ENCODE measurements at regions not wholly inside any gene's neighbourhood (a gene's known extent, or its start where the extent isn't known, plus 50 kb on each side); places are given as distances from the start of the nearest gene placed in this dataset.

DNA sequence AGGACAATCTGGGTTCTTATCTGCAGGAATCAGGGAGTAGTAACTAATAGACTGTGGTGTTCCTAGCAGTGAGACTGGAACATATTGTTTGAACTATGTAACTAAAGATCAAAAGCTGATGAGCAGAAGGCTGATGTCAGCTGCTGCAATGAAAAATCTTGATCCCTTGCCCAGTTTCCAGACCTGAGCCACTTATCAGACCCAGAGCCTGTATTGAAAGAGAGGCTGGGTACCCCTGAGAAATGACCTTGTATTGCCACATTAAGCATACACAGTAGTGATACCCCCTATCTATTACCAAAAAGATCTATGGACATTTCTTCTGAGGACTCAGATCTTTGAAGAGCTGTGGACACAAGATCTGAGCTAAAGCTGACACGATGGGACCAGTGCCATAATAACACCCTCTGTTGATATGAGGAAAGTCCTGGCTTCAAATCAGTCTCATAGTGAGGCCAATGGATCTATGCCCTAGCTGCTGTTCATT, 178.0 kb upstream of the GALNT2 start:
- Histone ChIP-seq H3K4me3 (no peak overlapping the region), H3K27ac (no peak overlapping the region; a peak in 1 of 6 replicates), H3K4me2 (no peak overlapping the region), H3K4me1 (no peaks in the 10 kb centered on the region), H3K9me3 (no peaks in the 10 kb centered on the region; the same call in 2 of the 3 replicates)
- DNase-seq (ENCODE audit: low read depth in 1 of 2, low spot score in 1 of 2) (no peak), ATAC-seq (no peak), FAIRE-seq (no peak)
- WGBS (ENCODE audit: missing lambda C conversion rate): 5% methylated on average over 1 of the region's 1 CpG
- ChIA-PET POLR2A (no interaction called here), CTCF (no interaction called here)
- TF ChIP-seq, protein P1, sequence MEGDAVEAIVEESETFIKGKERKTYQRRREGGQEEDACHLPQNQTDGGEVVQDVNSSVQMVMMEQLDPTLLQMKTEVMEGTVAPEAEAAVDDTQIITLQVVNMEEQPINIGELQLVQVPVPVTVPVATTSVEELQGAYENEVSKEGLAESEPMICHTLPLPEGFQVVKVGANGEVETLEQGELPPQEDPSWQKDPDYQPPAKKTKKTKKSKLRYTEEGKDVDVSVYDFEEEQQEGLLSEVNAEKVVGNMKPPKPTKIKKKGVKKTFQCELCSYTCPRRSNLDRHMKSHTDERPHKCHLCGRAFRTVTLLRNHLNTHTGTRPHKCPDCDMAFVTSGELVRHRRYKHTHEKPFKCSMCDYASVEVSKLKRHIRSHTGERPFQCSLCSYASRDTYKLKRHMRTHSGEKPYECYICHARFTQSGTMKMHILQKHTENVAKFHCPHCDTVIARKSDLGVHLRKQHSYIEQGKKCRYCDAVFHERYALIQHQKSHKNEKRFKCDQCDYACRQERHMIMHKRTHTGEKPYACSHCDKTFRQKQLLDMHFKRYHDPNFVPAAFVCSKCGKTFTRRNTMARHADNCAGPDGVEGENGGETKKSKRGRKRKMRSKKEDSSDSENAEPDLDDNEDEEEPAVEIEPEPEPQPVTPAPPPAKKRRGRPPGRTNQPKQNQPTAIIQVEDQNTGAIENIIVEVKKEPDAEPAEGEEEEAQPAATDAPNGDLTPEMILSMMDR (IDR thresholded peaks at IDR 0.05): no peak
- TF ChIP-seq, protein P2, sequence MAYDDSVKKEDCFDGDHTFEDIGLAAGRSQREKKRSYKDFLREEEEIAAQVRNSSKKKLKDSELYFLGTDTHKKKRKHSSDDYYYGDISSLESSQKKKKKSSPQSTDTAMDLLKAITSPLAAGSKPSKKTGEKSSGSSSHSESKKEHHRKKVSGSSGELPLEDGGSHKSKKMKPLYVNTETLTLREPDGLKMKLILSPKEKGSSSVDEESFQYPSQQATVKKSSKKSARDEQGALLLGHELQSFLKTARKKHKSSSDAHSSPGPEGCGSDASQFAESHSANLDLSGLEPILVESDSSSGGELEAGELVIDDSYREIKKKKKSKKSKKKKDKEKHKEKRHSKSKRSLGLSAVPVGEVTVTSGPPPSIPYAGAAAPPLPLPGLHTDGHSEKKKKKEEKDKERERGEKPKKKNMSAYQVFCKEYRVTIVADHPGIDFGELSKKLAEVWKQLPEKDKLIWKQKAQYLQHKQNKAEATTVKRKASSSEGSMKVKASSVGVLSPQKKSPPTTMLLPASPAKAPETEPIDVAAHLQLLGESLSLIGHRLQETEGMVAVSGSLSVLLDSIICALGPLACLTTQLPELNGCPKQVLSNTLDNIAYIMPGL (CRISPR knock-in tag; IDR thresholded peaks at IDR 0.05; ENCODE audit: borderline replicate concordance): no peak
- TF ChIP-seq CHD4 (IDR thresholded peaks at IDR 0.05; ENCODE audit: borderline replicate concordance) (no peak), MAFK (IDR thresholded peaks at IDR 0.05; ENCODE audit: partially characterized antibody) (no peak), POLR2AphosphoS2 (conservative IDR thresholded peaks at IDR 0.05; ENCODE audit: low read length) (no peak), ZC3H11A (IDR thresholded peaks at IDR 0.05) (no peak), HDAC2 (IDR thresholded peaks at IDR 0.05) (no peak), NPAS2 (CRISPR knock-in tag; IDR thresholded peaks at IDR 0.05; ENCODE audit: borderline replicate concordance) (no peak), JUNB (IDR thresholded peaks at IDR 0.05) (no peak), RAD21 (conservative IDR thresholded peaks at IDR 0.05 in 1 of 2, IDR thresholded peaks at IDR 0.05 in 1 of 2) (no peak), FOSB (CRISPR knock-in tag; IDR thresholded peaks at IDR 0.05) (no peak), TFCP2L1 (CRISPR knock-in tag; IDR thresholded peaks at IDR 0.05) (no peak), CHD2 (IDR thresholded peaks at IDR 0.05; ENCODE audit: low read length, partially characterized antibody) (no peak), HOXB13 (CRISPR knock-in tag; IDR thresholded peaks at IDR 0.05; ENCODE audit: low read depth) (no peak), MAZ (IDR thresholded peaks at IDR 0.05; ENCODE audit: borderline replicate concordance, low read depth, low read length) (no peak), CBX8 (IDR thresholded peaks at IDR 0.05) (no peak)
- TF ChIP-seq, protein P3, sequence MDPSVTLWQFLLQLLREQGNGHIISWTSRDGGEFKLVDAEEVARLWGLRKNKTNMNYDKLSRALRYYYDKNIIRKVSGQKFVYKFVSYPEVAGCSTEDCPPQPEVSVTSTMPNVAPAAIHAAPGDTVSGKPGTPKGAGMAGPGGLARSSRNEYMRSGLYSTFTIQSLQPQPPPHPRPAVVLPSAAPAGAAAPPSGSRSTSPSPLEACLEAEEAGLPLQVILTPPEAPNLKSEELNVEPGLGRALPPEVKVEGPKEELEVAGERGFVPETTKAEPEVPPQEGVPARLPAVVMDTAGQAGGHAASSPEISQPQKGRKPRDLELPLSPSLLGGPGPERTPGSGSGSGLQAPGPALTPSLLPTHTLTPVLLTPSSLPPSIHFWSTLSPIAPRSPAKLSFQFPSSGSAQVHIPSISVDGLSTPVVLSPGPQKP (IDR thresholded peaks at IDR 0.05; ENCODE audit: low read depth, low read length): no peak
- TF ChIP-seq, protein P4, sequence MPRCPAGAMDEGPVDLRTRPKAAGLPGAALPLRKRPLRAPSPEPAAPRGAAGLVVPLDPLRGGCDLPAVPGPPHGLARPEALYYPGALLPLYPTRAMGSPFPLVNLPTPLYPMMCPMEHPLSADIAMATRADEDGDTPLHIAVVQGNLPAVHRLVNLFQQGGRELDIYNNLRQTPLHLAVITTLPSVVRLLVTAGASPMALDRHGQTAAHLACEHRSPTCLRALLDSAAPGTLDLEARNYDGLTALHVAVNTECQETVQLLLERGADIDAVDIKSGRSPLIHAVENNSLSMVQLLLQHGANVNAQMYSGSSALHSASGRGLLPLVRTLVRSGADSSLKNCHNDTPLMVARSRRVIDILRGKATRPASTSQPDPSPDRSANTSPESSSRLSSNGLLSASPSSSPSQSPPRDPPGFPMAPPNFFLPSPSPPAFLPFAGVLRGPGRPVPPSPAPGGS (IDR thresholded peaks at IDR 0.05): no peak
- TF ChIP-seq, protein P5, sequence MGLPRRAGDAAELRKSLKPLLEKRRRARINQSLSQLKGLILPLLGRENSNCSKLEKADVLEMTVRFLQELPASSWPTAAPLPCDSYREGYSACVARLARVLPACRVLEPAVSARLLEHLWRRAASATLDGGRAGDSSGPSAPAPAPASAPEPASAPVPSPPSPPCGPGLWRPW (IDR thresholded peaks at IDR 0.05): no peak

DNA sequence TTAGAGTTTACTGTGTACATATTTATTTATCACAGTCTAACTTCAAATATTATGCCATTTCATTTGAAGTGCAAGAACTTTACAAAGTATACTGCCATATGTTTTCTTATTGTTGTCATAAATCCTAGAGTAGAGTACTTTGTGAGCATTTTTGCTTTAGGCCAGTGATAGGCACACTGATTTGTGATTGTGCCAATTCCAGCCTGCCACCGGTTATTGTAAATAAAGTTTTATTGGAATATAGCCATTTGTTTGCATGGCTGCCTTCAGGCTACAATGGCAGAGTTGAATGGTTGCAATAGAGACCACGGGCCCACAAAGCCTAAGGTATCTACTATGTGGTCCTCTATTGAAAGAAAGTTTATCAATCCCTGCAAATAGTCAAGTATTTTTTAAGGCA, 175.8 kb upstream of the GALNT2 start:
- H3K4me3 ChIP-seq: no peak overlapping the region
- H3K4me2 ChIP-seq: no peak overlapping the region
- no peak overlapping the region for H3K27ac ChIP-seq
- no peaks in the 10 kb centered on the region; the same call in 2 of the 3 replicates for H3K9me3 ChIP-seq
- FAIRE-seq (no peak), ATAC-seq (no peak), DNase-seq (ENCODE audit: low read depth in 1 of 2, low spot score in 1 of 2) (no peak)
- CTCF ChIA-PET: no interaction called here
- WGBS (ENCODE audit: missing lambda C conversion rate): 15% methylated on average over 2 of the region's 2 CpGs
- H3K4me1 ChIP-seq: no peaks in the 10 kb centered on the region
- POLR2A ChIA-PET: no interaction called here
- TF ChIP-seq MAFK (IDR thresholded peaks at IDR 0.05; ENCODE audit: partially characterized antibody) (no peak), KDM5A (IDR thresholded peaks at IDR 0.05) (no peak), RFX5 (IDR thresholded peaks at IDR 0.05) (no peak), RNF2 (IDR thresholded peaks at IDR 0.05; ENCODE audit: borderline replicate concordance, low read depth) (no peak), HOXB5 (CRISPR knock-in tag; IDR thresholded peaks at IDR 0.05) (no peak), CEBPB (IDR thresholded peaks at IDR 0.05) (no peak), FOXS1 (CRISPR knock-in tag; IDR thresholded peaks at IDR 0.05) (no peak), ESRRA (IDR thresholded peaks at IDR 0.05; ENCODE audit: borderline replicate concordance, low read length) (no peak), RAD21 (conservative IDR thresholded peaks at IDR 0.05 in 1 of 2, IDR thresholded peaks at IDR 0.05 in 1 of 2) (no peak), ZNF302 (CRISPR knock-in tag; IDR thresholded peaks at IDR 0.05) (no peak), FOSL2 (IDR thresholded peaks at IDR 0.05) (no peak), FOSL2 (CRISPR knock-in tag; IDR thresholded peaks at IDR 0.05) (no peak), POLR2AphosphoS2 (conservative IDR thresholded peaks at IDR 0.05; ENCODE audit: low read length) (no peak), HEYL (CRISPR knock-in tag; IDR thresholded peaks at IDR 0.05) (no peak)
- TF ChIP-seq, protein P6, sequence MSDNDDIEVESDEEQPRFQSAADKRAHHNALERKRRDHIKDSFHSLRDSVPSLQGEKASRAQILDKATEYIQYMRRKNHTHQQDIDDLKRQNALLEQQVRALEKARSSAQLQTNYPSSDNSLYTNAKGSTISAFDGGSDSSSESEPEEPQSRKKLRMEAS (IDR thresholded peaks at IDR 0.05): no peak
- TF ChIP-seq, protein P7, sequence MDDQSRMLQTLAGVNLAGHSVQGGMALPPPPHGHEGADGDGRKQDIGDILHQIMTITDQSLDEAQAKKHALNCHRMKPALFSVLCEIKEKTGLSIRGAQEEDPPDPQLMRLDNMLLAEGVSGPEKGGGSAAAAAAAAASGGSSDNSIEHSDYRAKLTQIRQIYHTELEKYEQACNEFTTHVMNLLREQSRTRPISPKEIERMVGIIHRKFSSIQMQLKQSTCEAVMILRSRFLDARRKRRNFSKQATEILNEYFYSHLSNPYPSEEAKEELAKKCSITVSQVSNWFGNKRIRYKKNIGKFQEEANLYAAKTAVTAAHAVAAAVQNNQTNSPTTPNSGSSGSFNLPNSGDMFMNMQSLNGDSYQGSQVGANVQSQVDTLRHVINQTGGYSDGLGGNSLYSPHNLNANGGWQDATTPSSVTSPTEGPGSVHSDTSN (IDR thresholded peaks at IDR 0.05): no peak
